Ishikawa (cell line): ENCODE measurements at regions not wholly inside any gene's neighbourhood (a gene's known extent, or its start where the extent isn't known, plus 50 kb on each side); places are given as distances from the start of the nearest gene placed in this dataset.

Experiments
- CEBPB ChIP-seq: IDR thresholded peaks from 2 replicates; pipeline ENCODE4 v1.6.1; 2012
- CREB1 ChIP-seq: IDR thresholded peaks from 2 replicates; pipeline ENCODE4 v1.6.1; 2012; ENCODE audit warnings: low read depth
- EGR1 ChIP-seq: IDR thresholded peaks from 2 replicates; pipeline ENCODE4 v1.6.1; 2012
- EP300 ChIP-seq: IDR thresholded peaks from 2 replicates; pipeline ENCODE4 v1.6.1; 2012; ENCODE audit warnings: borderline replicate concordance
- RAD21 ChIP-seq: IDR thresholded peaks from 2 replicates; pipeline ENCODE4 v1.6.1; 2012; ENCODE audit warnings: low read depth
- TAF1 ChIP-seq: IDR thresholded peaks from 2 replicates; pipeline ENCODE4 v1.6.1; 2012; ENCODE audit warnings: low read depth, mild to moderate bottlenecking
- YY1 ChIP-seq: IDR thresholded peaks from 2 replicates; pipeline ENCODE4 v1.6.1; 2012; ENCODE audit warnings: low read depth
- ZBTB7A ChIP-seq: IDR thresholded peaks from 2 replicates; pipeline ENCODE4 v1.6.1; 2012; ENCODE audit warnings: low read depth
- TF ChIP-seq, protein P1 (sequence below): IDR thresholded peaks from 2 replicates; pipeline ENCODE4 v1.6.1; 2012
- TF ChIP-seq, protein P2 (sequence below): IDR thresholded peaks from 2 replicates; pipeline ENCODE4 v1.6.1; 2012; ENCODE audit warnings: low read depth, mild to moderate bottlenecking

DNA sequence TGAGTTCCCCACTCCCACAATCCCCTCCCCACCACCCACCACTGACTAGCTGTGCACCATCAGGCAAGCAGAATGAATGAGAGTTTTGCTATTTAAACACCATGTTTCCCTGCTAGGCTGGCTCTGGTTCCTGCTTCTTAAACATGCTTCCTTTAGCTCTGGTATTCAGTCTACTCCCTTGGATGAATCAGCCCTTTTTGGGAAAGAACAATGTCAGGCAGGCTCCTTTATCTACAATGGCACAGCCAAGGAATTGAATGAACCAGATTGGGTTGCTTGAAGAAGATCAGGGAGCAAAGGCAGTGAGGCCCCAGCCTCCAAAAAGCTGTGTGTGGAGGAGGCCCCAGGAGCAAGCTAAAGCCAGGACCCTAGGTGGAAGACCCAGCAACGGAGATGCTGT lies 92.9 kb upstream of the ISX start:
- TF ChIP-seq EP300 (no peak), YY1 (no peak), EGR1 (no peak), CEBPB (no peak), ZBTB7A (no peak), RAD21 (no peak), TAF1 (no peak), CREB1 (no peak)
- TF ChIP-seq, protein P1, sequence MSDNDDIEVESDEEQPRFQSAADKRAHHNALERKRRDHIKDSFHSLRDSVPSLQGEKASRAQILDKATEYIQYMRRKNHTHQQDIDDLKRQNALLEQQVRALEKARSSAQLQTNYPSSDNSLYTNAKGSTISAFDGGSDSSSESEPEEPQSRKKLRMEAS, result no peak
- TF ChIP-seq, protein P2, sequence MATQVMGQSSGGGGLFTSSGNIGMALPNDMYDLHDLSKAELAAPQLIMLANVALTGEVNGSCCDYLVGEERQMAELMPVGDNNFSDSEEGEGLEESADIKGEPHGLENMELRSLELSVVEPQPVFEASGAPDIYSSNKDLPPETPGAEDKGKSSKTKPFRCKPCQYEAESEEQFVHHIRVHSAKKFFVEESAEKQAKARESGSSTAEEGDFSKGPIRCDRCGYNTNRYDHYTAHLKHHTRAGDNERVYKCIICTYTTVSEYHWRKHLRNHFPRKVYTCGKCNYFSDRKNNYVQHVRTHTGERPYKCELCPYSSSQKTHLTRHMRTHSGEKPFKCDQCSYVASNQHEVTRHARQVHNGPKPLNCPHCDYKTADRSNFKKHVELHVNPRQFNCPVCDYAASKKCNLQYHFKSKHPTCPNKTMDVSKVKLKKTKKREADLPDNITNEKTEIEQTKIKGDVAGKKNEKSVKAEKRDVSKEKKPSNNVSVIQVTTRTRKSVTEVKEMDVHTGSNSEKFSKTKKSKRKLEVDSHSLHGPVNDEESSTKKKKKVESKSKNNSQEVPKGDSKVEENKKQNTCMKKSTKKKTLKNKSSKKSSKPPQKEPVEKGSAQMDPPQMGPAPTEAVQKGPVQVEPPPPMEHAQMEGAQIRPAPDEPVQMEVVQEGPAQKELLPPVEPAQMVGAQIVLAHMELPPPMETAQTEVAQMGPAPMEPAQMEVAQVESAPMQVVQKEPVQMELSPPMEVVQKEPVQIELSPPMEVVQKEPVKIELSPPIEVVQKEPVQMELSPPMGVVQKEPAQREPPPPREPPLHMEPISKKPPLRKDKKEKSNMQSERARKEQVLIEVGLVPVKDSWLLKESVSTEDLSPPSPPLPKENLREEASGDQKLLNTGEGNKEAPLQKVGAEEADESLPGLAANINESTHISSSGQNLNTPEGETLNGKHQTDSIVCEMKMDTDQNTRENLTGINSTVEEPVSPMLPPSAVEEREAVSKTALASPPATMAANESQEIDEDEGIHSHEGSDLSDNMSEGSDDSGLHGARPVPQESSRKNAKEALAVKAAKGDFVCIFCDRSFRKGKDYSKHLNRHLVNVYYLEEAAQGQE, result no peak
